Activated naive CD4-positive, alpha-beta T cell treated with anti-CD3 and anti-CD28 coated beads, Interleukin-2, amount 50 U/mL, for 72 hours (primary cell): ENCODE measurements at regions not wholly inside any gene's neighbourhood (a gene's known extent, or its start where the extent isn't known, plus 50 kb on each side); places are given as distances from the start of the nearest gene placed in this dataset.

Experiments used
- ATAC-seq, 2 donors: fragments of 150-1000 bp; cut with Tn5 transposase; 2 replicates each; pipeline ENCODE4 v1.10.0; 2021; ENCODE audit warnings: mild to moderate bottlenecking in 2 of 2, moderate library complexity in 2 of 2
- DNase-seq, 2 donors: peaks; one replicate each; pipeline ENCODE4 v3.0.0; 2021 to 2022; ENCODE audit warnings: low spot score in 2 of 2
- H3K27ac Mint-ChIP-seq, 2 donors: one replicate each; pipeline ENCODE4 v1.8.0; 2022; ENCODE audit warnings: mild to moderate bottlenecking in 2 of 2, mixed read lengths in 2 of 2
- H3K36me3 Mint-ChIP-seq, 2 donors: one replicate each; pipeline ENCODE4 v1.8.0; 2022; ENCODE audit warnings: mixed read lengths in 2 of 2
- H3K9me3 Mint-ChIP-seq, 2 donors: one replicate each; pipeline ENCODE4 v1.8.0; 2022; ENCODE audit warnings: mixed read lengths in 2 of 2

- Mint-ChIP-seq H3K9me3 (peaks cover 5 to 8% of the 10 kb centered on the region in 2 donors), H3K36me3 (peaks cover 0 to 8% of the 10 kb centered on the region in 2 donors), H3K27ac (no peak overlapping the region)
- ATAC-seq (no peak), DNase-seq (no peak)
Observed at GRCh38 chr3:34175636-34176176, 377.3 kb downstream of the PDCD6IP start.

GRCh38 chr3:34176723-34177122 is 378.3 kb downstream of the PDCD6IP start:
- Mint-ChIP-seq H3K27ac (no peak overlapping the region), H3K9me3 (peaks cover 5 to 8% of the 10 kb centered on the region in 2 donors), H3K36me3 (peaks cover 0 to 8% of the 10 kb centered on the region in 2 donors)
- ATAC-seq (no peak), DNase-seq (no peak)

GRCh38 chr3:34178415-34178814 is 380.0 kb downstream of the PDCD6IP start:
- Mint-ChIP-seq H3K27ac (peak overlapping the region in 1 of 2 donors; percentile 29), H3K9me3 (peaks cover 5 to 8% of the 10 kb centered on the region in 2 donors), H3K36me3 (peaks cover 0 to 8% of the 10 kb centered on the region in 2 donors)
- ATAC-seq (peak in 1 of 2 donors; percentile 92), DNase-seq (no peak)

GRCh38 chr3:34179716-34180115 is 381.3 kb downstream of the PDCD6IP start:
- no peak overlapping the region for H3K27ac Mint-ChIP-seq
- ATAC-seq: no peak

GRCh38 chr3:34180532-34180931 is 382.1 kb downstream of the PDCD6IP start:
- Mint-ChIP-seq H3K36me3 (no peaks in the 10 kb centered on the region), H3K27ac (no peak overlapping the region), H3K9me3 (peaks cover 0 to 5% of the 10 kb centered on the region in 2 donors)
- DNase-seq: no peak
- no peak for ATAC-seq

More at GRCh38 chr3:34179716-34180115, 381.3 kb downstream of the PDCD6IP start:
- Mint-ChIP-seq H3K36me3 (no peaks in the 10 kb centered on the region), H3K9me3 (peaks cover 3 to 5% of the 10 kb centered on the region in 2 donors)
- DNase-seq: no peak

GRCh38 chr3:34183114-34183513 is 384.7 kb downstream of the PDCD6IP start:
- no peak for DNase-seq
- peaks cover 0 to 5% of the 10 kb centered on the region in 2 donors for H3K9me3 Mint-ChIP-seq
- no peak for ATAC-seq
- H3K27ac Mint-ChIP-seq: no peak overlapping the region
- H3K36me3 Mint-ChIP-seq: no peaks in the 10 kb centered on the region

GRCh38 chr3:34183611-34184340 is 385.3 kb downstream of the PDCD6IP start:
- Mint-ChIP-seq H3K27ac (no peak overlapping the region), H3K9me3 (peaks cover 0 to under 1% of the 10 kb centered on the region in 2 donors), H3K36me3 (no peaks in the 10 kb centered on the region)
- DNase-seq: no peak
- ATAC-seq: no peak

GRCh38 chr3:34185301-34185700 is 386.9 kb downstream of the PDCD6IP start:
- no peaks in the 10 kb centered on the region for H3K36me3 Mint-ChIP-seq
- ATAC-seq (no peak), DNase-seq (no peak)
- no peaks in the 10 kb centered on the region for H3K9me3 Mint-ChIP-seq
- H3K27ac Mint-ChIP-seq: no peak overlapping the region

GRCh38 chr3:34189133-34189532 is 390.7 kb downstream of the PDCD6IP start:
- Mint-ChIP-seq H3K27ac (no peak overlapping the region), H3K36me3 (no peaks in the 10 kb centered on the region), H3K9me3 (no peaks in the 10 kb centered on the region)
- ATAC-seq: no peak
- no peak for DNase-seq

GRCh38 chr3:34196914-34197313 is 398.5 kb downstream of the PDCD6IP start:
- H3K27ac Mint-ChIP-seq: no peak overlapping the region
- no peaks in the 10 kb centered on the region for H3K36me3 Mint-ChIP-seq
- DNase-seq: no peak
- no peaks in the 10 kb centered on the region for H3K9me3 Mint-ChIP-seq
- ATAC-seq: no peak

- no peak for DNase-seq
- Mint-ChIP-seq H3K9me3 (no peaks in the 10 kb centered on the region), H3K36me3 (no peaks in the 10 kb centered on the region), H3K27ac (no peak overlapping the region)
- ATAC-seq: no peak
Observed at GRCh38 chr3:34198309-34198708, 399.9 kb downstream of the PDCD6IP start.

GRCh38 chr3:34200576-34200975 is 402.1 kb downstream of the PDCD6IP start:
- H3K36me3 Mint-ChIP-seq: no peaks in the 10 kb centered on the region
- H3K27ac Mint-ChIP-seq: no peak overlapping the region
- H3K9me3 Mint-ChIP-seq: no peaks in the 10 kb centered on the region
- no peak for DNase-seq
- ATAC-seq: peak in 1 of 2 donors; percentile 24

- DNase-seq (no peak), ATAC-seq (no peak)
- Mint-ChIP-seq H3K36me3 (no peaks in the 10 kb centered on the region), H3K9me3 (no peaks in the 10 kb centered on the region), H3K27ac (no peak overlapping the region)
Observed at GRCh38 chr3:34202975-34203374, 404.5 kb downstream of the PDCD6IP start.

- no peaks in the 10 kb centered on the region for H3K9me3 Mint-ChIP-seq
- ATAC-seq: no peak
- H3K36me3 Mint-ChIP-seq: no peaks in the 10 kb centered on the region
- DNase-seq: no peak
- no peak overlapping the region for H3K27ac Mint-ChIP-seq
Observed at GRCh38 chr3:34203386-34203785, 405.0 kb downstream of the PDCD6IP start.

GRCh38 chr3:34207002-34207401 is 408.6 kb downstream of the PDCD6IP start:
- Mint-ChIP-seq H3K9me3 (no peaks in the 10 kb centered on the region), H3K36me3 (no peaks in the 10 kb centered on the region), H3K27ac (no peak overlapping the region)
- ATAC-seq (no peak), DNase-seq (no peak)

- no peaks in the 10 kb centered on the region for H3K9me3 Mint-ChIP-seq
- DNase-seq (no peak), ATAC-seq (no peak)
- no peaks in the 10 kb centered on the region for H3K36me3 Mint-ChIP-seq
- H3K27ac Mint-ChIP-seq: no peak overlapping the region
Observed at GRCh38 chr3:34207806-34208205, 409.4 kb downstream of the PDCD6IP start.

- DNase-seq (no peak), ATAC-seq (no peak)
- H3K9me3 Mint-ChIP-seq: no peaks in the 10 kb centered on the region
- H3K36me3 Mint-ChIP-seq: no peaks in the 10 kb centered on the region
- no peak overlapping the region for H3K27ac Mint-ChIP-seq
Observed at GRCh38 chr3:34212175-34212574, 413.7 kb downstream of the PDCD6IP start.

- DNase-seq: no peak
- ATAC-seq: no peak
- no peaks in the 10 kb centered on the region for H3K9me3 Mint-ChIP-seq
- no peak overlapping the region for H3K27ac Mint-ChIP-seq
- no peaks in the 10 kb centered on the region for H3K36me3 Mint-ChIP-seq
Observed at GRCh38 chr3:34212656-34213055, 414.2 kb downstream of the PDCD6IP start.
